OCI-LY3 (cell line): ENCODE measurements at regions not wholly inside any gene's neighbourhood (a gene's known extent, or its start where the extent isn't known, plus 50 kb on each side); places are given as distances from the start of the nearest gene placed in this dataset.

Experiments
- CTCF ChIP-seq: fragments of 200-600, 300-600 bp; sonication (generic); IDR thresholded peaks from 2 replicates; pipeline ENCODE4 v1.5.1; 2014; ENCODE audit warnings: antibody characterized with exemption, low read length, low read depth
- EZH2phosphoT487 ChIP-seq: fragments of 200-600 bp; shearing (Covaris generic); IDR thresholded peaks from 2 replicates; pipeline ENCODE4 v1.6.1; 2018; ENCODE audit warnings: antibody characterized with exemption, mixed run types, low read depth

GRCh38 chr4:79831701-79832514 is 241.1 kb downstream of the ANTXR2 start:
- TF ChIP-seq CTCF, result no peak
- no peak for TF ChIP-seq EZH2phosphoT487
